ENCODE measurements at regions not wholly inside any gene's neighbourhood (a gene's known extent, or its start where the extent isn't known, plus 50 kb on each side); places are given as distances from the start of the nearest gene placed in this dataset.

- Histone ChIP-seq H4K5ac (ENCODE audit: insufficient read length, low read depth, low read length) (no peak overlapping the region), H3K27me3 (ENCODE audit: insufficient read depth, low read length) (no peaks in the 10 kb centered on the region), H3K9me3 (ENCODE audit: control insufficient read depth, low read depth, low read length) (no peaks in the 10 kb centered on the region), H2AK5ac (ENCODE audit: insufficient read length, low read length) (no peak overlapping the region), H4K20me1 (ENCODE audit: control insufficient read depth, insufficient read depth, insufficient read length) (no peaks in the 10 kb centered on the region), H2BK5ac (ENCODE audit: insufficient read length, low read length) (no peak overlapping the region), H3K4me2 (ENCODE audit: insufficient read depth, insufficient read length, low read length) (no peak overlapping the region), H2BK15ac (ENCODE audit: low read depth, low read length) (no peak overlapping the region; the same call in 1 of the 2 replicates), H3T11ph (ENCODE audit: low read length) (no peak overlapping the region), H4K8ac (replicated peaks; ENCODE audit: insufficient read length, low read depth, low read length) (no peak overlapping the region), H3K9ac (ENCODE audit: extremely low read depth, insufficient read length, low read length) (no peak overlapping the region), H3K4ac (ENCODE audit: low read depth, low read length) (no peak overlapping the region), H3K14ac (ENCODE audit: insufficient read depth, low read length) (no peak overlapping the region), H3K23ac (ENCODE audit: insufficient read length, low read depth, low read length) (no peak overlapping the region), H3K23me2 (ENCODE audit: insufficient read length, low read depth, low read length, poor library complexity, severe bottlenecking) (no peaks in the 10 kb centered on the region), H2BK12ac (ENCODE audit: insufficient read length, low read depth, low read length) (no peak overlapping the region), H4K91ac (ENCODE audit: insufficient read length, low read depth, low read length) (no peak overlapping the region), H3K56ac (ENCODE audit: insufficient read length, low read depth, low read length) (no peak overlapping the region), H3K27ac (ENCODE audit: insufficient read length, low read depth, low read length) (no peak overlapping the region), H2AFZ (ENCODE audit: low read length) (no peak overlapping the region), H2BK120ac (ENCODE audit: low read depth, low read length, poor library complexity, severe bottlenecking) (no peak overlapping the region), H3K79me1 (ENCODE audit: insufficient read depth, low read depth, low read length, poor library complexity, severe bottlenecking) (no peaks in the 10 kb centered on the region), H3K18ac (ENCODE audit: insufficient read length, low read depth, low read length) (no peak overlapping the region), H3K4me1 (ENCODE audit: insufficient read depth, low read length) (no peaks in the 10 kb centered on the region), H2BK20ac (ENCODE audit: low read depth, low read length, poor library complexity, severe bottlenecking) (no peak overlapping the region), H3K79me2 (ENCODE audit: insufficient read depth, low read length) (no peaks in the 10 kb centered on the region)
- H3K36me3 Mint-ChIP-seq (ENCODE audit: insufficient read depth in 1 of 3, low read depth in 3 of 3), result peaks cover 0 to 10% (median 2%) of the 10 kb centered on the region in 3 experiments; a peak in 4 of 7 replicates
- no peak for TF ChIP-seq CTCF (conservative IDR thresholded peaks at IDR 0.05)
- no peaks in the 10 kb centered on the region for H3K27me3 Mint-ChIP-seq (ENCODE audit: low read depth)
- H3K27ac Mint-ChIP-seq, result no peak overlapping the region
- no peak for DNase-seq
- no peak overlapping the region for H3K4me3 Mint-ChIP-seq
- WGBS (ENCODE audit: extremely low coverage, insufficient read length, low lambda C conversion rate), result no CpG with 5 or more reads among the region's 4 CpGs
- peaks cover 2 to 3% of the 10 kb centered on the region in 2 experiments; a peak in 4 of 5 replicates for H3K9me3 Mint-ChIP-seq
- H3K4me1 Mint-ChIP-seq, result peaks cover 11 to 14% of the 10 kb centered on the region in 2 experiments
Observed at GRCh38 chr3:20395692-20396091, 209.7 kb upstream of the SGO1 start.

Data from H9 (cell line).